HG03175 (cell line): ENCODE measurements at regions not wholly inside any gene's neighbourhood (a gene's known extent, or its start where the extent isn't known, plus 50 kb on each side); places are given as distances from the start of the nearest gene placed in this dataset.

Experiments
- ATAC-seq: cut with Tn5 transposase; IDR thresholded peaks from one replicate; pipeline ENCODE4 v1.9.1; 2021; ENCODE audit warnings: mild to moderate bottlenecking, moderate library complexity; ENCODE audit not compliant: unreplicated experiment

- no peak for ATAC-seq
These were observed 122.1 kb upstream of the TRIB2 start for GRCh38 chr2:12594590-12594989.

GRCh38 chr2:12596771-12597170 is 120.0 kb upstream of the TRIB2 start:
- ATAC-seq: no peak

- no peak for ATAC-seq
These were observed 119.1 kb upstream of the TRIB2 start for GRCh38 chr2:12597610-12598009.

- no peak for ATAC-seq
These were observed 114.1 kb upstream of the TRIB2 start for GRCh38 chr2:12602661-12603060.

- ATAC-seq: no peak
These were observed 112.9 kb upstream of the TRIB2 start for GRCh38 chr2:12603781-12604295.

GRCh38 chr2:12604341-12604740 is 112.4 kb upstream of the TRIB2 start:
- no peak for ATAC-seq

- ATAC-seq: no peak
These were observed 111.4 kb upstream of the TRIB2 start for GRCh38 chr2:12605366-12605765.

- ATAC-seq: no peak
These were observed 110.8 kb upstream of the TRIB2 start for GRCh38 chr2:12605936-12606335.

GRCh38 chr2:12606472-12607000 is 110.2 kb upstream of the TRIB2 start:
- no peak for ATAC-seq

GRCh38 chr2:12607971-12608370 is 108.8 kb upstream of the TRIB2 start:
- ATAC-seq: no peak

- ATAC-seq: no peak
These were observed 106.4 kb upstream of the TRIB2 start for GRCh38 chr2:12610314-12610713.

- no peak for ATAC-seq
These were observed 104.6 kb upstream of the TRIB2 start for GRCh38 chr2:12612168-12612567.

GRCh38 chr2:12612671-12613070 is 104.1 kb upstream of the TRIB2 start:
- no peak for ATAC-seq

GRCh38 chr2:12613137-12613835 is 103.5 kb upstream of the TRIB2 start:
- ATAC-seq: no peak

- ATAC-seq: no peak
These were observed 101.2 kb upstream of the TRIB2 start for GRCh38 chr2:12615509-12615908.

GRCh38 chr2:12616456-12617156 is 100.1 kb upstream of the TRIB2 start:
- no peak for ATAC-seq

- no peak for ATAC-seq
These were observed 99.4 kb upstream of the TRIB2 start for GRCh38 chr2:12617366-12617765.

GRCh38 chr2:12617853-12618252 is 98.9 kb upstream of the TRIB2 start:
- no peak for ATAC-seq

GRCh38 chr2:12618576-12618975 is 98.2 kb upstream of the TRIB2 start:
- no peak for ATAC-seq

GRCh38 chr2:12619975-12620374 is 96.8 kb upstream of the TRIB2 start:
- ATAC-seq: no peak

GRCh38 chr2:12620759-12621158 is 96.0 kb upstream of the TRIB2 start:
- ATAC-seq: no peak

- ATAC-seq: no peak
These were observed 93.7 kb upstream of the TRIB2 start for GRCh38 chr2:12623051-12623450.
